ENCODE measurements at regions not wholly inside any gene's neighbourhood (a gene's known extent, or its start where the extent isn't known, plus 50 kb on each side); places are given as distances from the start of the nearest gene placed in this dataset.

DNA sequence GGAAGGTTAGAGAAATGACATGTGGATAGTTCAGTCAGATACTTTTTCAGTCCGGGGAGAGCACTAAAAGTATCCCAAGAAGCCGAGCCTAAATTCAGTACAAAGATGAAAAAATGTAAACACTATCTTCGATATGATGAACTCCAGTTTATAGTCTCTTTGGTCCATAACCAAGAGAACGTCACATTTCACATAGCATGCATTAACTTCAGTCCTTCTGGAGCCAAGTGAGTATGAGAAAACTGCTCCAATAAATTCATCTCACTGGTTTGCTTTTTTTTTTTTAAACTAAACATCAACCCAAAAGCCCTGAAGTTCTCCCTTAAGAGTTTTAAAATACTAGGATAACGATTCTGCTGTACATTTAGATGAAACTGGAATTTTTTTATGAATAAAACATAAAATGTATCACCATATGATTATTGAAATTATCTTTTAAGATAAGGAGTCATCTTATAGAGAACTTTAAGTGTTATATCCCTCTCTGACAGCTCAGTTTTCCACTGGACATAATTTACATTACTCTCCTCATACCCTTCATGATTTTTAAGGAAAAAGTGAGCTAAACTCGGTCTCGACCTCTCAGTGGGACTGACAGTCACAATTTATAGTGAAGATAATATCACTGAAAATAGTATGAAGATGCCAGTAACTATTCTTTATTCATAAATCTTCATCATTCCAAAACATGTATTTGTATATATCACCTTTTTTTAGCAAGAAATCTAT lies 841.5 kb upstream of the FLRT2 start:
- TF ChIP-seq, protein P1, sequence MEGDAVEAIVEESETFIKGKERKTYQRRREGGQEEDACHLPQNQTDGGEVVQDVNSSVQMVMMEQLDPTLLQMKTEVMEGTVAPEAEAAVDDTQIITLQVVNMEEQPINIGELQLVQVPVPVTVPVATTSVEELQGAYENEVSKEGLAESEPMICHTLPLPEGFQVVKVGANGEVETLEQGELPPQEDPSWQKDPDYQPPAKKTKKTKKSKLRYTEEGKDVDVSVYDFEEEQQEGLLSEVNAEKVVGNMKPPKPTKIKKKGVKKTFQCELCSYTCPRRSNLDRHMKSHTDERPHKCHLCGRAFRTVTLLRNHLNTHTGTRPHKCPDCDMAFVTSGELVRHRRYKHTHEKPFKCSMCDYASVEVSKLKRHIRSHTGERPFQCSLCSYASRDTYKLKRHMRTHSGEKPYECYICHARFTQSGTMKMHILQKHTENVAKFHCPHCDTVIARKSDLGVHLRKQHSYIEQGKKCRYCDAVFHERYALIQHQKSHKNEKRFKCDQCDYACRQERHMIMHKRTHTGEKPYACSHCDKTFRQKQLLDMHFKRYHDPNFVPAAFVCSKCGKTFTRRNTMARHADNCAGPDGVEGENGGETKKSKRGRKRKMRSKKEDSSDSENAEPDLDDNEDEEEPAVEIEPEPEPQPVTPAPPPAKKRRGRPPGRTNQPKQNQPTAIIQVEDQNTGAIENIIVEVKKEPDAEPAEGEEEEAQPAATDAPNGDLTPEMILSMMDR (conservative IDR thresholded peaks at IDR 0.05; ENCODE audit: low read depth, low read length): no peak
- Histone ChIP-seq H2AFZ (ENCODE audit: low read depth) (no peak overlapping the region), H3K9ac (no peak overlapping the region), H3K4me2 (no peak overlapping the region), H3K27me3 (ENCODE audit: insufficient read depth, low read depth) (no peaks in the 10 kb centered on the region), H4K20me1 (ENCODE audit: insufficient read depth) (no peaks in the 10 kb centered on the region), H3K4me3 (IDR thresholded peaks at IDR 0.05; ENCODE audit: insufficient read depth, low read depth, low read length) (no peak overlapping the region), H3K27ac (no peak overlapping the region), H3K79me2 (ENCODE audit: insufficient read depth, low read depth) (no peaks in the 10 kb centered on the region), H3K4me1 (ENCODE audit: low read depth, poor library complexity, severe bottlenecking) (no peaks in the 10 kb centered on the region), H3K36me3 (ENCODE audit: insufficient read depth) (no peaks in the 10 kb centered on the region)

DNA sequence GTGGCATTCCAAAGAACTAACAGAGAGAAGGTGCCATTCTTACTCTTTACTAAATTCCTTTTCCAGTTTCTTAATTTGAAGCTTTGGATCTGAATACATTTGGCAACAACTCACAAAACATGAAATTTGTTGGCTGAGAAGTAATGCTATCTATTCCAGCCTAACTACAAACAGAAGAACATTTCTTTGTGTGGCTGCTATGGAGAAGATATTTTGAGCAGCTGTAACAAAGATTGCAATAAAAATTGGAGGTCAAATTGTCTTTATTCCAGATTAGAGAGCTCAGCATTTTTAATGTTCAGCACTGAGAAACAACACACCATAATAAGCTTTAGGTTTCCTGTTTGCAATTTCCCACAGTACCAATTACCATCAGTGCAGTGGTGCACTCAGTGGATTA lies 835.8 kb upstream of the FLRT2 start:
- H3K4me2 ChIP-seq: no peak overlapping the region
- no peaks in the 10 kb centered on the region for H3K4me1 ChIP-seq (ENCODE audit: low read depth, poor library complexity, severe bottlenecking)
- H3K27me3 ChIP-seq (ENCODE audit: insufficient read depth, low read depth): no peaks in the 10 kb centered on the region
- TF ChIP-seq, protein P1 (conservative IDR thresholded peaks at IDR 0.05; ENCODE audit: low read depth, low read length): no peak
- no peaks in the 10 kb centered on the region for H4K20me1 ChIP-seq (ENCODE audit: insufficient read depth)
- no peaks in the 10 kb centered on the region for H3K79me2 ChIP-seq (ENCODE audit: insufficient read depth, low read depth)
- H2AFZ ChIP-seq (ENCODE audit: low read depth): no peak overlapping the region
- no peak overlapping the region for H3K27ac ChIP-seq
- H3K9ac ChIP-seq: no peak overlapping the region
- H3K36me3 ChIP-seq (ENCODE audit: insufficient read depth): no peaks in the 10 kb centered on the region
- H3K4me3 ChIP-seq (IDR thresholded peaks at IDR 0.05; ENCODE audit: insufficient read depth, low read depth, low read length): no peak overlapping the region

DNA sequence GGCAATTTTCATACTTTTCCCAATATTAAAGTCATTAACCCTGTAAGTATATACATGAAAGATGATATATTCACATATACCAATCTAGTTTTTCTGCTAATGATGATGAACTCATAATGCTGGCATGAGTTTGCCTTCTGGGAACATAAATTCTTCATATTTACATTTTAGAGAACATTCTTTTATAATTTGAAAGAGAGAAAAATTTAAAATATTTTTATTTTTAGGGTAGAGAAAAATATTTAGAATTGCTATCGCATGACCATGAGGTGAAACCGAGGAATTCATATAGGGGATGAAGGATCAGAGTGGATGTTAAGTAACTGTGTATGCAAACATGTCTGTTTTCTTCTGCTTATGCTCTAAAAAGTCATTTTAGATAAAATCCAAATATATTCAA lies 825.3 kb upstream of the FLRT2 start:
- Histone ChIP-seq H3K79me2 (ENCODE audit: insufficient read depth, low read depth) (no peaks in the 10 kb centered on the region), H2AFZ (ENCODE audit: low read depth) (no peak overlapping the region), H3K4me3 (IDR thresholded peaks at IDR 0.05; ENCODE audit: insufficient read depth, low read depth, low read length) (no peak overlapping the region), H4K20me1 (ENCODE audit: insufficient read depth) (no peaks in the 10 kb centered on the region), H3K27ac (no peak overlapping the region), H3K36me3 (ENCODE audit: insufficient read depth) (no peaks in the 10 kb centered on the region), H3K9ac (no peak overlapping the region), H3K4me1 (ENCODE audit: low read depth, poor library complexity, severe bottlenecking) (no peaks in the 10 kb centered on the region), H3K4me2 (no peak overlapping the region), H3K27me3 (ENCODE audit: insufficient read depth, low read depth) (no peaks in the 10 kb centered on the region)
- TF ChIP-seq, protein P1 (conservative IDR thresholded peaks at IDR 0.05; ENCODE audit: low read depth, low read length): no peak

DNA sequence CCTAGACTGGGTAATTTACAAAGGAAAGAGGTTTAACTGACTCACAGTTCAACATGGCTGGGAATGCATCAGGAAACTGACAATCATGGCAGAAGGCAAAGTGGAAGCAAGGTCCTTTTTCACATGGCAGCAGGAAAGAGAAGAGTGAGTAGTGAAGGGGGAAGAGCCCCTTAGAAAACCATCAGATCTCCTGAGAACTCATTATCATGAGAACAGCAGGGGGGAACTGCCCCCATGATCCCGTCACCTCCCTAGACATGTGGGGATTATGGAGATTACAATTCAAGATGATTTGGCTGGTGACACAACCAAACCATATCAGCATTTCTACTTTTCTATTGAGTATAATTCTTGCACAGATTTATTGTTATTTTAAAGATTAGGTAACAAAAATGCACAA lies 822.1 kb upstream of the FLRT2 start:
- H3K9ac ChIP-seq: no peak overlapping the region
- no peaks in the 10 kb centered on the region for H3K27me3 ChIP-seq (ENCODE audit: insufficient read depth, low read depth)

More for the DNA sequence above, 822.1 kb upstream of the FLRT2 start:
- H3K4me2 ChIP-seq: no peak overlapping the region
- no peaks in the 10 kb centered on the region for H3K36me3 ChIP-seq (ENCODE audit: insufficient read depth)
- H2AFZ ChIP-seq (ENCODE audit: low read depth): no peak overlapping the region
- H3K4me3 ChIP-seq (IDR thresholded peaks at IDR 0.05; ENCODE audit: insufficient read depth, low read depth, low read length): no peak overlapping the region
- no peaks in the 10 kb centered on the region for H3K4me1 ChIP-seq (ENCODE audit: low read depth, poor library complexity, severe bottlenecking)
- no peak overlapping the region for H3K27ac ChIP-seq
- no peaks in the 10 kb centered on the region for H3K79me2 ChIP-seq (ENCODE audit: insufficient read depth, low read depth)
- no peaks in the 10 kb centered on the region for H4K20me1 ChIP-seq (ENCODE audit: insufficient read depth)
- TF ChIP-seq, protein P1 (conservative IDR thresholded peaks at IDR 0.05; ENCODE audit: low read depth, low read length): no peak
